H9 (cell line): ENCODE measurements at regions not wholly inside any gene's neighbourhood (a gene's known extent, or its start where the extent isn't known, plus 50 kb on each side); places are given as distances from the start of the nearest gene placed in this dataset.

Experiments
- DNase-seq: peaks from one replicate; pipeline ENCODE4 v3.0.0-alpha.2; 2017
- H2AFZ ChIP-seq: one replicate; pipeline ENCODE4 v1.6.1; 2013; ENCODE audit warnings: mild to moderate bottlenecking, low read length, control low read depth, moderate library complexity
- H2AK5ac ChIP-seq: 2 replicates; pipeline ENCODE4 v1.6.1; 2013; ENCODE audit warnings: low read length, control low read depth, mixed read lengths; ENCODE audit not compliant: insufficient read length
- H2BK120ac ChIP-seq: one replicate; pipeline ENCODE4 v1.6.1; 2013; ENCODE audit warnings: low read depth, mild to moderate bottlenecking, low read length, control low read depth, inconsistent platforms; ENCODE audit not compliant: poor library complexity, severe bottlenecking
- H2BK12ac ChIP-seq: 2 replicates; pipeline ENCODE4 v1.6.1; 2013; ENCODE audit warnings: low read length, control low read depth, mixed read lengths, low read depth; ENCODE audit not compliant: insufficient read length
- H2BK15ac ChIP-seq: 2 replicates; pipeline ENCODE4 v1.6.1; 2013; ENCODE audit warnings: low read depth, low read length, control low read depth
- H2BK20ac ChIP-seq: one replicate; pipeline ENCODE4 v1.6.1; 2013; ENCODE audit warnings: low read depth, mild to moderate bottlenecking, low read length, control low read depth, inconsistent platforms; ENCODE audit not compliant: poor library complexity, severe bottlenecking
- H2BK5ac ChIP-seq: 2 replicates; pipeline ENCODE4 v1.6.1; 2013; ENCODE audit warnings: low read length, control low read depth, mixed read lengths; ENCODE audit not compliant: insufficient read length
- H3K14ac ChIP-seq: 2 replicates; pipeline ENCODE4 v1.6.1; 2013; ENCODE audit warnings: low read length, control low read depth; ENCODE audit not compliant: insufficient read depth
- H3K18ac ChIP-seq: 2 replicates; pipeline ENCODE4 v1.6.1; 2013; ENCODE audit warnings: low read depth, mild to moderate bottlenecking, mixed read lengths, low read length, control low read depth; ENCODE audit not compliant: insufficient read length
- H3K23ac ChIP-seq: 2 replicates; pipeline ENCODE4 v1.6.1; 2013; ENCODE audit warnings: low read length, control low read depth, mixed read lengths, low read depth; ENCODE audit not compliant: insufficient read length
- H3K23me2 ChIP-seq: 2 replicates; pipeline ENCODE4 v1.6.1; 2013; ENCODE audit warnings: low read depth, mild to moderate bottlenecking, mixed read lengths, low read length, control low read depth; ENCODE audit not compliant: insufficient read length, poor library complexity, severe bottlenecking
- H3K27ac ChIP-seq: 2 replicates; pipeline ENCODE4 v1.5.1; 2013; ENCODE audit warnings: low read length, control low read depth, mixed read lengths, low read depth; ENCODE audit not compliant: insufficient read length
- H3K27me3 ChIP-seq: 2 replicates; pipeline ENCODE4 v1.6.1; 2013; ENCODE audit warnings: low read length, control low read depth, inconsistent platforms; ENCODE audit not compliant: insufficient read depth
- H3K4ac ChIP-seq: 2 replicates; pipeline ENCODE4 v1.6.1; 2013; ENCODE audit warnings: low read depth, mild to moderate bottlenecking, control low read depth, inconsistent platforms, low read length, moderate library complexity
- H3K4me1 ChIP-seq: 2 replicates; pipeline ENCODE4 v1.6.1; 2013; ENCODE audit warnings: low read length, control low read depth, inconsistent platforms; ENCODE audit not compliant: insufficient read depth
- H3K4me2 ChIP-seq: 2 replicates; pipeline ENCODE4 v1.6.1; 2013; ENCODE audit warnings: low read length, control low read depth, mixed read lengths; ENCODE audit not compliant: insufficient read length, insufficient read depth
- H3K56ac ChIP-seq: 2 replicates; pipeline ENCODE4 v1.6.1; 2013; ENCODE audit warnings: low read depth, mild to moderate bottlenecking, mixed read lengths, low read length, control low read depth; ENCODE audit not compliant: insufficient read length
- H3K79me1 ChIP-seq: 2 replicates; pipeline ENCODE4 v1.6.1; 2013; ENCODE audit warnings: low read depth, mild to moderate bottlenecking, moderate library complexity, low read length, control low read depth, inconsistent platforms; ENCODE audit not compliant: insufficient read depth, poor library complexity, severe bottlenecking
- H3K79me2 ChIP-seq: 2 replicates; pipeline ENCODE4 v1.6.1; 2013; ENCODE audit warnings: low read length, control low read depth, inconsistent platforms; ENCODE audit not compliant: insufficient read depth
- H3K9ac ChIP-seq: 2 replicates; pipeline ENCODE4 v1.6.1; 2013; ENCODE audit warnings: low read length, control low read depth, mixed read lengths; ENCODE audit not compliant: insufficient read length; ENCODE audit errors: extremely low read depth
- H3K9me3 ChIP-seq: one replicate; pipeline ENCODE4 v1.6.1; 2013; ENCODE audit warnings: low read depth, low read length, inconsistent platforms; ENCODE audit not compliant: control insufficient read depth
- H3T11ph ChIP-seq: one replicate; pipeline ENCODE4 v1.6.1; 2013; ENCODE audit warnings: mild to moderate bottlenecking, low read length, control low read depth, inconsistent platforms
- H4K20me1 ChIP-seq: one replicate; pipeline ENCODE4 v1.6.1; 2013; ENCODE audit not compliant: control insufficient read depth, insufficient read length, insufficient read depth
- H4K5ac ChIP-seq: 2 replicates; pipeline ENCODE4 v1.6.1; 2013; ENCODE audit warnings: low read depth, mild to moderate bottlenecking, mixed read lengths, low read length, control low read depth; ENCODE audit not compliant: insufficient read length
- H4K8ac ChIP-seq: replicated peaks from 2 replicates; pipeline ENCODE4 v1.6.1; 2013; ENCODE audit warnings: low read length, control low read depth, mixed read lengths, low read depth; ENCODE audit not compliant: insufficient read length
- H4K91ac ChIP-seq: 2 replicates; pipeline ENCODE4 v1.6.1; 2013; ENCODE audit warnings: low read depth, mild to moderate bottlenecking, moderate library complexity, mixed read lengths, low read length, control low read depth; ENCODE audit not compliant: insufficient read length
- H3K27ac Mint-ChIP-seq, 3 experiments: 2 replicates in 2 of 3; 3 replicates in 1 of 3; pipeline ENCODE4 v1.8.0; 2020 to 2021; ENCODE audit warnings: mixed read lengths in 3 of 3, mild to moderate bottlenecking in 1 of 3, moderate library complexity in 1 of 3
- H3K27me3 Mint-ChIP-seq: 2 replicates; pipeline ENCODE4 v1.8.0; 2021; ENCODE audit warnings: low read depth, mild to moderate bottlenecking, moderate library complexity, mixed read lengths
- H3K36me3 Mint-ChIP-seq, 3 experiments: 2 replicates in 2 of 3; 3 replicates in 1 of 3; pipeline ENCODE4 v1.8.0; 2020 to 2021; ENCODE audit warnings: low read depth in 3 of 3, mixed read lengths in 3 of 3; ENCODE audit not compliant: insufficient read depth in 1 of 3
- H3K4me1 Mint-ChIP-seq, 2 experiments: 2 replicates each; pipeline ENCODE4 v1.8.0; 2020; ENCODE audit warnings: mixed read lengths in 2 of 2
- H3K4me3 Mint-ChIP-seq, 2 experiments: 2 replicates in 1 of 2; 3 replicates in 1 of 2; pipeline ENCODE4 v1.8.0; 2020 to 2021; ENCODE audit warnings: mild to moderate bottlenecking in 2 of 2, mixed read lengths in 2 of 2, moderate library complexity in 1 of 2
- H3K9me3 Mint-ChIP-seq, 2 experiments: 2 replicates in 1 of 2; 3 replicates in 1 of 2; pipeline ENCODE4 v1.8.0; 2020; ENCODE audit warnings: mild to moderate bottlenecking in 2 of 2, mixed read lengths in 2 of 2, moderate library complexity in 1 of 2
- CTCF ChIP-seq: fragments of 200-600 bp; sonication (generic); conservative IDR thresholded peaks from 3 replicates; pipeline ENCODE4 v1.8.0; 2021; ENCODE audit warnings: antibody characterized with exemption, mild to moderate bottlenecking
- WGBS: extraction: QIAGEN DNeasy Blood & Tissue Kit; methylation state at CpG from one replicate; pipeline ENCODE4 v1.1.7; 2013; ENCODE audit warnings: missing lambda C conversion rate, low lambda C conversion rate, mixed read lengths; ENCODE audit not compliant: insufficient read length; ENCODE audit errors: extremely low coverage; 5-methylcytosine and 5-hydroxymethylcytosine counted together

GRCh38 chr14:22399776-22400175 is 189.2 kb downstream of the DAD1 start:
- no peaks in the 10 kb centered on the region for H3K9me3 Mint-ChIP-seq

More at GRCh38 chr14:22399776-22400175, 189.2 kb downstream of the DAD1 start:
- Histone ChIP-seq H3K27me3 (no peaks in the 10 kb centered on the region), H3T11ph (no peak overlapping the region), H3K4me2 (no peak overlapping the region), H3K23me2 (no peaks in the 10 kb centered on the region), H3K56ac (no peak overlapping the region), H2AFZ (no peak overlapping the region), H3K18ac (no peak overlapping the region), H3K4me1 (no peaks in the 10 kb centered on the region), H3K27ac (no peak overlapping the region), H3K4ac (no peak overlapping the region), H3K14ac (no peak overlapping the region), H3K9ac (no peak overlapping the region), H3K23ac (no peak overlapping the region), H2BK15ac (no peak overlapping the region), H2BK12ac (no peak overlapping the region), H4K91ac (no peak overlapping the region), H3K79me2 (no peaks in the 10 kb centered on the region), H4K5ac (no peak overlapping the region), H2BK120ac (no peak overlapping the region), H3K9me3 (no peaks in the 10 kb centered on the region), H2AK5ac (no peak overlapping the region), H4K8ac (no peak overlapping the region), H2BK20ac (no peak overlapping the region), H2BK5ac (no peak overlapping the region), H4K20me1 (no peaks in the 10 kb centered on the region), H3K79me1 (no peaks in the 10 kb centered on the region)
- no peaks in the 10 kb centered on the region; the same call in none of the 2 replicates for H3K27me3 Mint-ChIP-seq
- H3K36me3 Mint-ChIP-seq, result no peaks in the 10 kb centered on the region
- no peak for TF ChIP-seq CTCF
- no CpG with 5 or more reads among the region's 2 CpGs for WGBS
- H3K4me3 Mint-ChIP-seq, result no peak overlapping the region
- H3K27ac Mint-ChIP-seq, result no peak overlapping the region
- no peaks in the 10 kb centered on the region for H3K4me1 Mint-ChIP-seq
- no peak for DNase-seq
